Dedifferentiated amniotic fluid mesenchymal stem cell (primary cell): ENCODE measurements at regions not wholly inside any gene's neighbourhood (a gene's known extent, or its start where the extent isn't known, plus 50 kb on each side); places are given as distances from the start of the nearest gene placed in this dataset.

Experiments
- DNase-seq: peaks from one replicate; pipeline ENCODE4 v3.0.0-alpha.2; 2016; ENCODE audit errors: extremely low spot score

DNA sequence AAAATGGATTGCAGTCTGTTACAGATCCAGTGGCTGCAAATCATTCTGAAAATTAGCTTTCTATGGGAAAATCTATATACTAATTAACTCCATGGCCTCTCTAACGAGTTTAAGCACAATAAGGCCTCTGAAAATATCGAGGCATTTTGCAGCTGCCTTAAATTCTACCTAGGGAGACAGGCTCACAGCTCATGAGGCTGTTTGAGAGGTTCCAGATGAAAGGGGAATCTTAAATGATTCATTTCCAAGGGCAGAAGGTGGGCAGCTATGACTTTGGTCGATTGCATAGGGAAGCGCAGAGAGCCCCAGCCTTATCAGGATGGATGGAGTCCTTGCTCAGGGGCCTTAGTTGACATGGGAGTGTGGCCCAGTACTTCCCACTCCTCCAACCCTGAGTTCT, 216.8 kb upstream of the POU3F1 start:
- no peak for DNase-seq

GRCh38 chr1:38261574-38261973, 215.0 kb upstream of the POU3F1 start:
- DNase-seq = no peak

- no peak for DNase-seq
Observed at GRCh38 chr1:38258085-38258627, 211.6 kb upstream of the POU3F1 start.

- DNase-seq = no peak
Observed at GRCh38 chr1:38257374-38257773, 210.8 kb upstream of the POU3F1 start.

GRCh38 chr1:38256072-38256471, 209.5 kb upstream of the POU3F1 start:
- DNase-seq = no peak

GRCh38 chr1:38253314-38253713, 206.7 kb upstream of the POU3F1 start:
- DNase-seq = no peak

GRCh38 chr1:38250356-38250755, 203.8 kb upstream of the POU3F1 start:
- DNase-seq = no peak

DNA sequence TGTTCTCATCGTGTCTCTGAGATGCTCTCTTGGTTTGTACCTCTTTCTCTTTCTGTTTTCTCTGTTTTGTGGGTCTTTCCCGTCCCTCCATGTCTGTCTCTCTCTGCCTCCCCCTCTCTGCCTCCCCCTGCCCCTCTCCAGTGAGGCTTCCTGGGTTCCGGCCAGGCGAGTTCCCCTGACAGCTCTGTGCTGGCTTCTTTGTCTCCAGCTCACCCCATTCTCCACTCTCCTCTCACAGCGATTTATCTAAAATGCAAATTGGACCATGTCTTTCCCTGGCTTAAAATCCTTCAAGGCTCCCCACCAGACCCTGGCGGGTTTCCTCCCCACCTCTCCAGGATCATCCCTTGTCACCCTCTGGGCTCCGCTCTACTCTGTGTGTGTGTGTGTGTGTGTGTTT, 202.4 kb upstream of the POU3F1 start:
- DNase-seq = no peak

GRCh38 chr1:38246955-38247952, 200.7 kb upstream of the POU3F1 start:
- no peak for DNase-seq

- no peak for DNase-seq
Observed at GRCh38 chr1:38244218-38244845, 197.7 kb upstream of the POU3F1 start.

GRCh38 chr1:38243106-38243505, 196.5 kb upstream of the POU3F1 start:
- no peak for DNase-seq

GRCh38 chr1:38242506-38242905, 195.9 kb upstream of the POU3F1 start:
- DNase-seq = no peak

DNA sequence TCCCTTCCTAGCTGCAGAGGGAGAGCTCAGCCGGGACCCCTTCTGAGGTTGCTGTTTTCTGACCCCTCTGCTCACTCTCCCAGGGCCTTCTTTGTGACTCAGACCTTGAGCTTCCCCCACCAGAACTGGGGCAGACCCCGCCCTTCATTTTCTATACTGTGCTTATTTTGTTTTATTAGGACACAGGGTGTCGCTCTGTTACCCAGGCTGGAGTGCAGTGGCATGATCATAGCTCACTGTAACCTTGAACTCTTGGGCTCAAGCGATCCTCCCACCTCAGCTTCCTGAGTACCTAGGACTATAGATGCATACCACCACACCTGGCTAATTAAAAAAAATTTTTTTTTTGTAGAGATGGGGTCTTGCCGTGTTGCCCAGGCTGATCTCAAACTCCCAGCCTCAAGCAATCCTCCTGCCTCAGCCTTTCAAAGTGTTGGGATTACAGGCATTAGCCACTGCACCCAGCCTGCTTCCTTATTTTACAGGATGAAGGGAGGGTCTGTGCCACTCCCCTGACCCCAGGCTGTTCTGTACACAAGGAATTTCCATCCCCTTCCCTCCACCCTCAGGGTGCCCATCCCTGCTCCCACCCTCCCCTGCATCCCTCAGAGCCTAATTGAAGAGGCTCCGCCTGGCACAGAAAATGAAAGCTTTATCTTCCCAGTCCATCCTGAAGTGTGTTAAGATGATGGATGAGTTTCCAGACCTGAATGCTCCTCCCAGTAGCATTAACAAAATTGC, 195.2 kb upstream of the POU3F1 start:
- DNase-seq = no peak

- DNase-seq = no peak
Observed at GRCh38 chr1:38240618-38241017, 194.0 kb upstream of the POU3F1 start.

- no peak for DNase-seq
Observed at GRCh38 chr1:38239258-38239835, 192.8 kb upstream of the POU3F1 start.

GRCh38 chr1:38238294-38238693, 191.7 kb upstream of the POU3F1 start:
- no peak for DNase-seq

DNA sequence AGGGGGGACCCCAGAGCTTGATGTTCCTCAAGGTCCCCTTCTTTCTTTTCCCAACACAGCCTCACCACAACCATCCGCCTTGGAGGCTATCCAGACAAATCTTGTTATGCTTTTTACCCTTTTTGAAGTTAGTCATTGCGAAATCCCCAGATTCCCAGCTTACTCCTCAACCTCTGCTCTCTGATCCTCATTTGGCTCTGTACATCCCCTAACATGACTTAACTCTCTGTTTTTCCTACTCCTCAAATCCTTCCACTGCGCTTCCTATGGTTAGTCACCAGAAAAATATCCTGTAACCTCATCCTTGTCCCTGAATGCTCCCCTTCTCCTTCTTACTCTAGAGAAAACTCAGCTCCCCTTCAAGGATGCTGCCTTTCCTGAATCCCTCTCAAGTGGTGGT, 189.1 kb upstream of the POU3F1 start:
- DNase-seq = peak; percentile 62

DNA sequence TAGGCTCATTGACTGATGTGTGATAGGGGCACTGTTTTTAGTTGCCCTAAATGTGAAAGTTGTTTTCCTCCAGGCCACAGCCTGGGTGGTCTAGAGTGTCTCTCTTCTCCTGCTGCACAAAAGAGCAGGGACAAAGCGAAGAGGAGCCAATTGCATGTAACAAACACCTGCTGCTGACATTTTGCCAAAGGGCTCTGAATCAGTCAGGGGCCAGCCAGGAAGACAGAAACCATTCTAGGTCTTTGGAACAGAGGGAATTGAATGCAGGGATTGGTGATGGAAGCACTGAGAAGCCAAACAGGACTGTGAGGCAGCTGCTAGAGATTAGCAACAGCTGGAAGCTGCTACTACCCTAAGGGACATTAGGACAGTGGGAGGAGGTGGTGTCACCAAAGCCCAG, 185.3 kb upstream of the POU3F1 start:
- DNase-seq = no peak

DNA sequence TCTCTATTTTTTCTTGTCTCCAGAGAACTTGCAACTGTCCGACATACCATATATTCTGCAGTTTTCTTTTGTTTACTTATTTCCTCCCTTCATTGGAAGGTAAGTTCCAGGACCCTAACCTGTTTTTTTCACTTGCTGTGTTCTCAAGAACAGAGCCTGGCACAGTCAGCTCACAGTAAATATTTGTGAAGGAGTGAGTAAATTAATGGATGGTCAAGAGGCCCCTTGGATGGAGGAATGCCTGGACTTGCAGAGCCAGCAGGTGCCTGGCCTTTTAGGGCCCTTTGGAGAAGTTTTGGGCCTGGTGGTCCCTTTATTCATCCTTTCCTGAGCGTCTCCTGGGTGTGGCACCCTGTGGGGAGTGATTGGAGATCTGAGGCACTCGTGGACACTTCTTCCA, 182.1 kb upstream of the POU3F1 start:
- DNase-seq = no peak

- DNase-seq = no peak
Observed at GRCh38 chr1:38225745-38226144, 179.2 kb upstream of the POU3F1 start.

- DNase-seq = no peak
Observed at GRCh38 chr1:38223391-38223790, 176.8 kb upstream of the POU3F1 start.

- DNase-seq = peak; percentile 38
Observed at GRCh38 chr1:38222891-38223290, 176.3 kb upstream of the POU3F1 start.
